SU-DHL-6 (cell line): ENCODE measurements at regions not wholly inside any gene's neighbourhood (a gene's known extent, or its start where the extent isn't known, plus 50 kb on each side); places are given as distances from the start of the nearest gene placed in this dataset.

ENCODE experiments used
- CTCF ChIP-seq: fragments of 200-600 bp; sonication (generic); IDR thresholded peaks from one replicate; pipeline ENCODE4 v1.5.1; 2017; ENCODE audit warnings: antibody characterized with exemption, mild to moderate bottlenecking, low read length, moderate library complexity; ENCODE audit not compliant: insufficient read depth, poor library complexity, severe bottlenecking
- EZH2phosphoT487 ChIP-seq: fragments of 200-600 bp; sonication (generic), shearing (Covaris generic); conservative IDR thresholded peaks from 2 replicates; pipeline ENCODE4 v1.6.1; 2018; ENCODE audit warnings: mild to moderate bottlenecking, antibody characterized with exemption, low read length, moderate library complexity, mixed read lengths

- TF ChIP-seq CTCF: no peak
- TF ChIP-seq EZH2phosphoT487: no peak
Measured at GRCh38 chr5:154573011-154573410, 95.0 kb upstream of the HAND1 start.
